HepG2 (cell line): ENCODE measurements at regions not wholly inside any gene's neighbourhood (a gene's known extent, or its start where the extent isn't known, plus 50 kb on each side); places are given as distances from the start of the nearest gene placed in this dataset.

Experiments used
- ATAC-seq: fragments of 200-7000 bp; cut with Tn5 transposase; 3 replicates; pipeline ENCODE4 v1.9.1; 2020; ENCODE audit warnings: mild to moderate bottlenecking, moderate library complexity
- BruUV-seq: library from RNA; stranded (reverse); fragments of 400-500 nt; replicated peaks from 2 replicates; lab custom pipeline; 2021; lab: Mats Ljungman, UMichigan
- CTCF ChIA-PET: fragments of 300-600 bp; formaldehyde crosslinking; extraction: SDS; loops from one replicate; lab custom pipeline; 2021; ENCODE audit warnings: low total read pairs, inconsistent platforms, low intra/inter-chr PET ratio; lab: Yijun Ruan, JAX
- POLR2A ChIA-PET: fragments of 350-600 bp; sonication (Branson Sonifier 250); formaldehyde crosslinking; loops from one replicate; lab custom pipeline; 2020; ENCODE audit warnings: antibody characterized with exemption, inconsistent platforms; lab: Yijun Ruan, JAX
- DNase-seq: peaks from one replicate; pipeline ENCODE4 v3.0.0-alpha.2; 2015; ENCODE audit warnings: low spot score
- FAIRE-seq: peaks from 3 replicates; lab custom pipeline; 2011; peaks lifted over from hg19 to GRCh38; lab: Jason Lieb, UNC
- H2AFZ ChIP-seq: one replicate; pipeline ENCODE4 v1.6.1; 2011; ENCODE audit warnings: low read length, inconsistent platforms
- H3K27ac ChIP-seq: fragments of 300-600 bp; 3 replicates; pipeline ENCODE4 v1.8.0; 2011; ENCODE audit warnings: mixed run types, mild to moderate bottlenecking, mixed read lengths, low read length, inconsistent platforms; ENCODE audit not compliant: insufficient read depth; ENCODE audit errors: extremely low read length
- H3K27me3 ChIP-seq, 2 experiments: fragments of 200-600 bp in 1 of 2; 2 replicates in 1 of 2; 3 replicates in 1 of 2; pipeline versions ENCODE4 v1.6.0 to v1.8.0; 2011; ENCODE audit warnings: low read length in 2 of 2, mild to moderate bottlenecking in 2 of 2, moderate library complexity in 2 of 2, inconsistent platforms in 1 of 2; ENCODE audit not compliant: insufficient read depth in 2 of 2, control insufficient read depth in 1 of 2
- H3K36me3 ChIP-seq, 2 experiments: fragments of 200-600 bp in 1 of 2; replicated peaks in 1 of 2; 2 replicates in 1 of 2; 3 replicates in 1 of 2; pipeline versions ENCODE4 v1.5.1 to v1.8.0; 2011; ENCODE audit warnings: low read length in 2 of 2, inconsistent platforms in 1 of 2; ENCODE audit not compliant: insufficient read depth in 2 of 2, control insufficient read depth in 1 of 2
- H3K4me1 ChIP-seq: 2 replicates; pipeline ENCODE4 v1.5.1; 2012; ENCODE audit warnings: low read length, inconsistent platforms; ENCODE audit not compliant: insufficient read depth
- H3K4me2 ChIP-seq: 2 replicates; pipeline ENCODE4 v1.6.0; 2011; ENCODE audit warnings: low read depth, low read length, inconsistent platforms
- H3K4me3 ChIP-seq, 3 experiments: fragments of 200-600 bp in 1 of 3; sonication (generic), shearing (Covaris generic) in 1 of 3; replicated peaks in 1 of 3; 2 replicates each; pipeline ENCODE4 v1.5.1; 2011 to 2016; ENCODE audit warnings: low read length in 3 of 3, inconsistent platforms in 2 of 3, low read depth in 2 of 3, mild to moderate bottlenecking in 2 of 3, control low read depth in 1 of 3, mixed read lengths in 1 of 3; ENCODE audit not compliant: insufficient read depth in 1 of 3
- H3K79me2 ChIP-seq: one replicate; pipeline ENCODE4 v1.6.1; 2011; ENCODE audit warnings: low read length, inconsistent platforms; ENCODE audit not compliant: insufficient read depth
- H3K9ac ChIP-seq: 2 replicates; pipeline ENCODE4 v1.6.0; 2011; ENCODE audit warnings: mild to moderate bottlenecking, low read depth, low read length, inconsistent platforms; ENCODE audit not compliant: insufficient read depth
- H3K9me3 ChIP-seq: 2 replicates; pipeline ENCODE4 v1.5.1; 2012; ENCODE audit warnings: mild to moderate bottlenecking, low read length
- H4K20me1 ChIP-seq: 2 replicates; pipeline ENCODE4 v1.6.0; 2011; ENCODE audit warnings: inconsistent platforms, mild to moderate bottlenecking, low read length, moderate library complexity; ENCODE audit not compliant: insufficient read depth
- CHD2 ChIP-seq: IDR thresholded peaks from 2 replicates; pipeline ENCODE4 v1.6.1; 2011; ENCODE audit warnings: low read depth, low read length, improper control_type of control experiment
- DR1 ChIP-seq: sonication (generic); formaldehyde crosslinking; IDR thresholded peaks from 2 replicates; pipeline ENCODE4 v1.8.0; 2021; ENCODE audit warnings: mild to moderate bottlenecking, missing genetic modification reagents, inconsistent platforms
- HOXA7 ChIP-seq: sonication (generic); formaldehyde crosslinking; IDR thresholded peaks from 2 replicates; pipeline ENCODE4 v1.8.1; 2022; ENCODE audit warnings: mild to moderate bottlenecking, missing genetic modification reagents, moderate library complexity
- KLF12 ChIP-seq: sonication (generic); formaldehyde crosslinking; IDR thresholded peaks from 2 replicates; pipeline ENCODE4 v1.4.0; 2020; ENCODE audit warnings: missing genetic modification reagents, borderline replicate concordance
- SIX1 ChIP-seq: sonication (generic); formaldehyde crosslinking; IDR thresholded peaks from 2 replicates; pipeline ENCODE4 v1.4.0; 2020; ENCODE audit warnings: missing genetic modification reagents, borderline replicate concordance
- SMAD3 ChIP-seq: sonication (generic); formaldehyde crosslinking; IDR thresholded peaks from 2 replicates; pipeline ENCODE4 v1.4.0; 2020; ENCODE audit warnings: missing genetic modification reagents
- SOX5 ChIP-seq: IDR thresholded peaks from 2 replicates; pipeline ENCODE4 v1.6.1; 2016; ENCODE audit warnings: borderline replicate concordance
- SRSF1 ChIP-seq: fragments of 200-400 bp; formaldehyde crosslinking; optimal IDR thresholded peaks from 2 replicates; pipeline ENCODE3; 2017; ENCODE audit warnings: mild to moderate bottlenecking, low read depth, low read length, moderate library complexity
- STAT6 ChIP-seq: sonication (generic); formaldehyde crosslinking; IDR thresholded peaks from 2 replicates; pipeline ENCODE4 v1.4.0; 2020; ENCODE audit warnings: missing genetic modification reagents, mild to moderate bottlenecking, borderline replicate concordance
- ZNF547 ChIP-seq: sonication (generic); formaldehyde crosslinking; IDR thresholded peaks from 2 replicates; pipeline ENCODE4 v1.5.1; 2020; ENCODE audit warnings: mild to moderate bottlenecking, missing genetic modification reagents
- WGBS: methylation state at CpG from one replicate; pipeline ENCODE4 v1.1.6; 2017; ENCODE audit warnings: low lambda C conversion rate; 5-methylcytosine and 5-hydroxymethylcytosine counted together
- in situ Hi-C: cut with HindIII; loops from 2 replicates; pipeline ENCODE4 v1.10.0; 2017; ENCODE audit warnings: low pct_unique_long_range_greater_than_20kb; ENCODE audit not compliant: extremely low pct_ligation_motif_present
- intact Hi-C: fragments of 100-400 bp; cut with micrococcal nuclease; formaldehyde crosslinking; loops from one replicate; pipeline ENCODE4 v1.10.0; 2022; ENCODE audit not compliant: unreplicated experiment
- TF ChIP-seq, protein P1 (sequence below): sonication (generic); formaldehyde crosslinking; IDR thresholded peaks from 2 replicates; pipeline ENCODE4 v1.4.0; 2020; ENCODE audit warnings: mild to moderate bottlenecking, missing genetic modification reagents
- TF ChIP-seq, protein P2 (sequence below): sonication (generic); formaldehyde crosslinking; IDR thresholded peaks from 2 replicates; pipeline ENCODE4 v1.4.0; 2020; ENCODE audit warnings: missing genetic modification reagents

DNA sequence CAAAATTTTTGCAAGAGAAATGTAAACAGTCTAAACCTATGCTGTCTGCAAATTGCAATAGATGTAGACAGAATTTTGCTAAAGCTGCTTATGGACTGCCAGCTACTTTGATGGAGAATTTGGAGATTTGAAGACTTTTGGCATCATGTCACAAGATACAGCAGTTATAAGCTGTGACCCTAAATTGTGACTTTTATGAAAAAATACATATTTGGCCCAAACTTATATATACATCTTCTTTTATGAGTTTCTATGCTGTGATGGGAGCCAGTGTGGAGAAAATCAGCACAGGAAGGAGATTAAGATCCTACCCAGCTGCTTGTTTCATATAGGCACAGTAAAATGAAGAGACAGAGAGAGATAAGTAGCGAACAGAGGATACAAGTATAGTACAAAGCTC lies 1595.4 kb downstream of the PLA2G4A start:
- H2AFZ ChIP-seq = no peak overlapping the region
- no TSS peak for BruUV-seq
- intact Hi-C loops (no loop called here), in situ Hi-C loops (no loop called here)
- ChIA-PET CTCF (no interaction called here), POLR2A (no interaction called here)
- no peak overlapping the region for H3K4me2 ChIP-seq
- no peak overlapping the region for H3K9ac ChIP-seq
- no peaks in the 10 kb centered on the region for H3K9me3 ChIP-seq
- no peak overlapping the region for H3K4me3 ChIP-seq
- H4K20me1 ChIP-seq = no peaks in the 10 kb centered on the region
- H3K36me3 ChIP-seq = no peaks in the 10 kb centered on the region
- no peak overlapping the region for H3K27ac ChIP-seq
- TF ChIP-seq DR1 (no peak), ZNF547 (CRISPR knock-in tag) (no peak), KLF12 (CRISPR knock-in tag) (no peak), SOX5 (CRISPR knock-in tag) (no peak), STAT6 (no peak), CHD2 (no peak), SIX1 (CRISPR knock-in tag) (no peak), HOXA7 (CRISPR knock-in tag) (no peak), SRSF1 (no peak), SMAD3 (CRISPR knock-in tag) (no peak)
- TF ChIP-seq, protein P1, sequence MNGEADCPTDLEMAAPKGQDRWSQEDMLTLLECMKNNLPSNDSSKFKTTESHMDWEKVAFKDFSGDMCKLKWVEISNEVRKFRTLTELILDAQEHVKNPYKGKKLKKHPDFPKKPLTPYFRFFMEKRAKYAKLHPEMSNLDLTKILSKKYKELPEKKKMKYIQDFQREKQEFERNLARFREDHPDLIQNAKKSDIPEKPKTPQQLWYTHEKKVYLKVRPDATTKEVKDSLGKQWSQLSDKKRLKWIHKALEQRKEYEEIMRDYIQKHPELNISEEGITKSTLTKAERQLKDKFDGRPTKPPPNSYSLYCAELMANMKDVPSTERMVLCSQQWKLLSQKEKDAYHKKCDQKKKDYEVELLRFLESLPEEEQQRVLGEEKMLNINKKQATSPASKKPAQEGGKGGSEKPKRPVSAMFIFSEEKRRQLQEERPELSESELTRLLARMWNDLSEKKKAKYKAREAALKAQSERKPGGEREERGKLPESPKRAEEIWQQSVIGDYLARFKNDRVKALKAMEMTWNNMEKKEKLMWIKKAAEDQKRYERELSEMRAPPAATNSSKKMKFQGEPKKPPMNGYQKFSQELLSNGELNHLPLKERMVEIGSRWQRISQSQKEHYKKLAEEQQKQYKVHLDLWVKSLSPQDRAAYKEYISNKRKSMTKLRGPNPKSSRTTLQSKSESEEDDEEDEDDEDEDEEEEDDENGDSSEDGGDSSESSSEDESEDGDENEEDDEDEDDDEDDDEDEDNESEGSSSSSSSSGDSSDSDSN (CRISPR knock-in tag) = no peak
- TF ChIP-seq, protein P2, sequence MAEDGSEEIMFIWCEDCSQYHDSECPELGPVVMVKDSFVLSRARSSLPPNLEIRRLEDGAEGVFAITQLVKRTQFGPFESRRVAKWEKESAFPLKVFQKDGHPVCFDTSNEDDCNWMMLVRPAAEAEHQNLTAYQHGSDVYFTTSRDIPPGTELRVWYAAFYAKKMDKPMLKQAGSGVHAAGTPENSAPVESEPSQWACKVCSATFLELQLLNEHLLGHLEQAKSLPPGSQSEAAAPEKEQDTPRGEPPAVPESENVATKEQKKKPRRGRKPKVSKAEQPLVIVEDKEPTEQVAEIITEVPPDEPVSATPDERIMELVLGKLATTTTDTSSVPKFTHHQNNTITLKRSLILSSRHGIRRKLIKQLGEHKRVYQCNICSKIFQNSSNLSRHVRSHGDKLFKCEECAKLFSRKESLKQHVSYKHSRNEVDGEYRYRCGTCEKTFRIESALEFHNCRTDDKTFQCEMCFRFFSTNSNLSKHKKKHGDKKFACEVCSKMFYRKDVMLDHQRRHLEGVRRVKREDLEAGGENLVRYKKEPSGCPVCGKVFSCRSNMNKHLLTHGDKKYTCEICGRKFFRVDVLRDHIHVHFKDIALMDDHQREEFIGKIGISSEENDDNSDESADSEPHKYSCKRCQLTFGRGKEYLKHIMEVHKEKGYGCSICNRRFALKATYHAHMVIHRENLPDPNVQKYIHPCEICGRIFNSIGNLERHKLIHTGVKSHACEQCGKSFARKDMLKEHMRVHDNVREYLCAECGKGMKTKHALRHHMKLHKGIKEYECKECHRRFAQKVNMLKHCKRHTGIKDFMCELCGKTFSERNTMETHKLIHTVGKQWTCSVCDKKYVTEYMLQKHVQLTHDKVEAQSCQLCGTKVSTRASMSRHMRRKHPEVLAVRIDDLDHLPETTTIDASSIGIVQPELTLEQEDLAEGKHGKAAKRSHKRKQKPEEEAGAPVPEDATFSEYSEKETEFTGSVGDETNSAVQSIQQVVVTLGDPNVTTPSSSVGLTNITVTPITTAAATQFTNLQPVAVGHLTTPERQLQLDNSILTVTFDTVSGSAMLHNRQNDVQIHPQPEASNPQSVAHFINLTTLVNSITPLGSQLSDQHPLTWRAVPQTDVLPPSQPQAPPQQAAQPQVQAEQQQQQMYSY (CRISPR knock-in tag) = no peak
- WGBS = 37% methylated on average over 1 of the region's 1 CpG
- H3K79me2 ChIP-seq = no peaks in the 10 kb centered on the region
- FAIRE-seq (no peak), DNase-seq (no peak), ATAC-seq (no peak)
- H3K4me1 ChIP-seq = no peaks in the 10 kb centered on the region
- no peaks in the 10 kb centered on the region; a peak in 1 of 5 replicates for H3K27me3 ChIP-seq
